ENCODE measurements at regions not wholly inside any gene's neighbourhood (a gene's known extent, or its start where the extent isn't known, plus 50 kb on each side); places are given as distances from the start of the nearest gene placed in this dataset.

DNA sequence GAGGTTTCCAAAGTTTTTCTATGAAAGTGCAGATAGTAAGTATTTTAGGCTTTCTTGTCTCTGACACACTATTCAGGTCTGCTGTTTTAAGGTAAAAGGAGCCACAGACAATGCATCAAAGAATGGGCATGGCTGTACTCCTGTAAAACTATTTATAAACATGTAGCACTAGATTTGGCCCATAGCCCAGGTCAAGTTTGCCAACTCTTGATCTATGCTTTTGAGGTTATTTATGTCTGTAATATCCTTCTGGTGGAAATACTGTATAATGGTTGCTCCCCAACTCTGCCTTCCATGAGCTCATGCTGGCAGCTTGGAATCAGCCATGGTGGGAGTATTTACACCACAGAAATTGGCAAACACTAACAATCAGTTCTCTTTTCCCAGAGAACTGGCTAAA, 244.6 kb downstream of the BUB3 start:
- TF ChIP-seq, protein P1, sequence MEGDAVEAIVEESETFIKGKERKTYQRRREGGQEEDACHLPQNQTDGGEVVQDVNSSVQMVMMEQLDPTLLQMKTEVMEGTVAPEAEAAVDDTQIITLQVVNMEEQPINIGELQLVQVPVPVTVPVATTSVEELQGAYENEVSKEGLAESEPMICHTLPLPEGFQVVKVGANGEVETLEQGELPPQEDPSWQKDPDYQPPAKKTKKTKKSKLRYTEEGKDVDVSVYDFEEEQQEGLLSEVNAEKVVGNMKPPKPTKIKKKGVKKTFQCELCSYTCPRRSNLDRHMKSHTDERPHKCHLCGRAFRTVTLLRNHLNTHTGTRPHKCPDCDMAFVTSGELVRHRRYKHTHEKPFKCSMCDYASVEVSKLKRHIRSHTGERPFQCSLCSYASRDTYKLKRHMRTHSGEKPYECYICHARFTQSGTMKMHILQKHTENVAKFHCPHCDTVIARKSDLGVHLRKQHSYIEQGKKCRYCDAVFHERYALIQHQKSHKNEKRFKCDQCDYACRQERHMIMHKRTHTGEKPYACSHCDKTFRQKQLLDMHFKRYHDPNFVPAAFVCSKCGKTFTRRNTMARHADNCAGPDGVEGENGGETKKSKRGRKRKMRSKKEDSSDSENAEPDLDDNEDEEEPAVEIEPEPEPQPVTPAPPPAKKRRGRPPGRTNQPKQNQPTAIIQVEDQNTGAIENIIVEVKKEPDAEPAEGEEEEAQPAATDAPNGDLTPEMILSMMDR (IDR thresholded peaks at IDR 0.05) = no peak
- TF ChIP-seq EP300 (IDR thresholded peaks at IDR 0.05) (no peak), POLR2A (IDR thresholded peaks at IDR 0.05) (no peak), POLR2AphosphoS5 (IDR thresholded peaks at IDR 0.05) (no peak)
